SJSA1 (cell line): ENCODE measurements at regions not wholly inside any gene's neighbourhood (a gene's known extent, or its start where the extent isn't known, plus 50 kb on each side); places are given as distances from the start of the nearest gene placed in this dataset.

Source experiments
- DNase-seq, 2 experiments: peaks; one replicate each; pipeline ENCODE4 v3.0.0-alpha.2; 2015 to 2020; ENCODE audit warnings: low spot score in 2 of 2, low read depth in 1 of 2
- H3K27ac ChIP-seq: fragments of 250-450 bp; sonication (Bioruptor Pico); 2 replicates; pipeline ENCODE4 v1.5.1; 2020; ENCODE audit warnings: mild to moderate bottlenecking, moderate library complexity
- H3K27me3 ChIP-seq: fragments of 250-450 bp; sonication (Bioruptor Pico); replicated peaks from 2 replicates; pipeline ENCODE4 v1.5.1; 2020; ENCODE audit warnings: mild to moderate bottlenecking, moderate library complexity
- H3K36me3 ChIP-seq: fragments of 250-450 bp; sonication (Bioruptor Pico); 2 replicates; pipeline ENCODE4 v1.5.1; 2020; ENCODE audit warnings: mild to moderate bottlenecking
- H3K4me1 ChIP-seq: fragments of 250-450 bp; sonication (Bioruptor Pico); replicated peaks from 2 replicates; pipeline ENCODE4 v1.6.1; 2021; ENCODE audit warnings: mild to moderate bottlenecking
- H3K4me3 ChIP-seq: fragments of 250-450 bp; sonication (Bioruptor Pico); 2 replicates; pipeline ENCODE4 v1.5.1; 2020; ENCODE audit warnings: mild to moderate bottlenecking
- H3K9me3 ChIP-seq: fragments of 250-450 bp; sonication (Bioruptor Pico); replicated peaks from 2 replicates; pipeline ENCODE4 v1.5.1; 2020; ENCODE audit warnings: mild to moderate bottlenecking

DNA sequence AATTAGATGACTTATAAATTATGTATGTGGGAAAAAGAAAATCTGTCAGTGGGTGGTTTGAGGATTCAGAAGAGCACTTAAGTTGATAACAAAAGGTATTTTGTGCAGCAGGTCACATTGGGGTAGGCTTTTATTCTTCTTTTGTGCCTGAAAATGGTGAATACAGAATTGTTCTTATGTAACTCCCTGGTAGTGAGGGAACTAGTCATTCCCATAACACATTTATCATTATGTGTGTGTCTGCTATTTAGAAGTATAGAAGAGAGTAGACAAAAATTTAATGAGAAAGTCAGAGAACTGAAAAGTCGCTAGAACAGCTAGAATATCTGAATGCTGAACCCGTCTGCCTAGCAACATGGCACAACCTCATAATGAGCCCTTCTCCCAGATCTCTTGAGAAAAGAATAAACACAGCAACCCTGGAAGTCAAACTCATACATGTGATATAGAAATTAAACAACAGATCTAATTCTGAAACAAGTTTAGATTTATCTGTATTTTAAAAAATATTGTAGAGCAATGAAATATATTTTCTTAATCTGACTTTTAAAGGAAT lies 111.8 kb upstream of the EDNRB start:
- DNase-seq, result no peak
- Histone ChIP-seq H3K36me3 (no peaks in the 10 kb centered on the region), H3K4me1 (no peaks in the 10 kb centered on the region), H3K4me3 (no peak overlapping the region), H3K27me3 (no peaks in the 10 kb centered on the region), H3K27ac (no peak overlapping the region), H3K9me3 (no peaks in the 10 kb centered on the region; the same call in 1 of the 2 replicates)

DNA sequence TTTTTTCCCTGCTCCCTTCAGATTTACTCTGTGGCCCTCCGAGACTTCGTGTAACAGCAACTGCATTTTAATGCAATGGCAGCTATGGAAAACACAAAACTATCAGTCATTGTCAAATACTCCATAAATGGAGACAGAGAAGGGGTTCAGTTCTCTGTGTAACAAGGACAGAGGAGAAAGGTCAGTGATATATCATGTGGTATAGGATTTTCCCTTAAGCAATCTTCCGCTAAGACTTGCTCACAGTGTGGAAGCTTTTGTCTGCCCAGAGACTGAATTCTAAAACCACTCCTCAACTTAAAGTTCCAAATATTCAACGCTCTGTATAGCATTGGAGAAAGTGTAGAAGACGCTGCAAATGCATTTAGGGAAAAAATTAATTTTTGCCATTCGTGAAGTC lies 111.3 kb upstream of the EDNRB start:
- DNase-seq, result no peak
- Histone ChIP-seq H3K9me3 (no peaks in the 10 kb centered on the region; the same call in 1 of the 2 replicates), H3K27ac (no peak overlapping the region), H3K27me3 (no peaks in the 10 kb centered on the region), H3K36me3 (no peaks in the 10 kb centered on the region), H3K4me1 (no peaks in the 10 kb centered on the region), H3K4me3 (no peak overlapping the region)

DNA sequence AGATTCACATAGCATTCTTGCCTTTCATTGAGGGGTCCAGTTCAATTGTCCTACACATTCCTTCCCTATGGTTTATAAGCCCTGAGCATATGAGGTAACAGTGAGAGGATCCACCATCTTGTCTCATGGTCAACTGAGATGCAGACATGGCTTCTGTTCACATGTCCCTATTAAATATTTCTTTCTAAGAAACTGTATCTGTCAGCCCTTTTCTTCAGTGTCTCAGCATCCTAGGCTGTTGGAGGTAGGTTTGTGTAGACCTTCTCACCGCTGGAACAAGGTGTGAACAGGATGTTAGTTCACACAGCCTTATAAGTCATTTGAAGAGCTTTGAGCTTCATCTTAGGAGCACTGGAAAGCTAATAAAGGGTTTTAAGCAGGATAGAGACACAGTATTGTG lies 110.3 kb upstream of the EDNRB start:
- no peaks in the 10 kb centered on the region for H3K36me3 ChIP-seq
- H3K4me3 ChIP-seq, result no peak overlapping the region
- H3K27ac ChIP-seq, result no peak overlapping the region
- no peaks in the 10 kb centered on the region for H3K27me3 ChIP-seq
- no peaks in the 10 kb centered on the region; the same call in 1 of the 2 replicates for H3K9me3 ChIP-seq
- no peaks in the 10 kb centered on the region for H3K4me1 ChIP-seq
- no peak for DNase-seq

DNA sequence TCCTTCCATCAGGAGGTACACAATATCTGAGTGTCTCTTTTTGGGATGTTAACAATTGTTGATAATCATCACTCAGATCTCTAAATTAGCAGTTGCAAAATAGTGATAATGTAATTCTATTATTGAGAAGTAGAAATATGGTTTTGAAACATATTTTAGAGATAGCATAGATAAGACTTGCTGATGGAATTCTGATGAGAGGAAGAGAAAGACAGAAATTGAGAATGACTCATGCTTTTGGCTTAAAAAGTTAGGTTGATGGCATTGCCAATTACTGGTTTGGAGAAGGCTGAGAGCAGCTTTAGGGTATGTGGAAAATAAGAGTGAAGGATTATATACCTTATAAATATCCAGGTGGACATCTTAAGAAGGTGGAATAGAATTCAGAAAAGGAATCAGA lies 106.4 kb upstream of the EDNRB start:
- no peak overlapping the region for H3K27ac ChIP-seq
- H3K27me3 ChIP-seq, result no peaks in the 10 kb centered on the region
- H3K36me3 ChIP-seq, result no peaks in the 10 kb centered on the region
- no peaks in the 10 kb centered on the region; the same call in 1 of the 2 replicates for H3K9me3 ChIP-seq
- H3K4me1 ChIP-seq, result peaks cover 8% of the 10 kb centered on the region
- DNase-seq, result no peak
- H3K4me3 ChIP-seq, result no peak overlapping the region

DNA sequence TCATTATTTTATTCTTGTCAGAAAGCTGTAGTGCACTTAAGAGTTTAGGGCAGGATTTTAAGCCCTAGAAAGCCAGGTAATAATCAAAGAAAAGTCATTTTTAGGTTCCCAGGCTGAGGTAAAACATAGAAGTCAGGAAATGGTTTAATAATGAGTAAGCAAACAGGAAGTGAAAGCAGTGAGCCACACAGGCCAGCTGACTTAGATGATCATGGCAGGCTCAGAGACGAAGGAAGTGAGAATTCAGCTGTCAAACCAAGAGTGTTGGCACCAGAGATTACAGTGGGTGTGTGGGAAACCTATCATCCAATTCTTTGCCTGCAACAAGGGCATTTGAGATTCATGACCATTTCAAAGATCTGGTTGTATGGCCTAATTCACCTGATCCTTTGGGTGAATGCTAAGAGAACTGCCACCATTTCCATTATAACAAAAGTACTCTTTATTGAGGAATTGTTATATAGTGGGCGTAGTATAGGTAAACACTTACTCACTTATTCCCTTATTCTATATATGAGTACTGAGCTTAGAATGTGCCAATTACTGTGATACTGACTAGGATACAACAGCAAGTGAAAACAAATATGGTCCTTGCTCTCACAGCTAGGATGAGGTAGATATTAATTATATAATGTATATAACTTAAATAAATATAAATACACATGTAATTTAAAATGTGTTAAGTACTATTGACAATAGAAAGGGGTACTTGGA lies 103.7 kb upstream of the EDNRB start:
- Histone ChIP-seq H3K9me3 (no peaks in the 10 kb centered on the region), H3K4me1 (peaks cover 8% of the 10 kb centered on the region), H3K36me3 (no peaks in the 10 kb centered on the region), H3K4me3 (no peak overlapping the region), H3K27me3 (no peaks in the 10 kb centered on the region), H3K27ac (peak overlapping the region; percentile 42)
- peak in 1 of 2 experiments; percentile 32 for DNase-seq

DNA sequence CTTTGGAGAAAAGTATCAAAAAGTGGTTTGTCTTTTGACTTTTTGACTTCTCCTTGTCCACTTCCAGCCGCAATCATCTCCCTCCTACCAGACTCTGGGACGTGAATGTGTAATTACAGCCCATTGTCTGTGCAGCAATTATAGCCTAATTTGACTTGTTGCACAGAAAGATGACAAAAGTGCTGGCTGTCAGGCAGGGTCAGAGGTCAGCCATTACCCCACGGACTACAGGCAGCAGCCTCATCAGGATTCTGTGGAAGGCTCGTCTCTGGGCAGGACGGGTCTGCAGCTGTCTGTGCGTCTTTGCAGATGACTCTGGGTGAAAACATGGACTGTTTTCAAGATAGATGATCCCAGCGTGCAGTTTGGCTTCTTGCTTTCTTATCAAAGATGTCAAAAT lies 102.2 kb upstream of the EDNRB start:
- H3K9me3 ChIP-seq, result no peaks in the 10 kb centered on the region
- peaks cover 8% of the 10 kb centered on the region for H3K4me1 ChIP-seq
- H3K27ac ChIP-seq, result no peak overlapping the region
- H3K4me3 ChIP-seq, result no peak overlapping the region
- H3K36me3 ChIP-seq, result no peaks in the 10 kb centered on the region
- H3K27me3 ChIP-seq, result no peaks in the 10 kb centered on the region
- DNase-seq, result no peak

DNA sequence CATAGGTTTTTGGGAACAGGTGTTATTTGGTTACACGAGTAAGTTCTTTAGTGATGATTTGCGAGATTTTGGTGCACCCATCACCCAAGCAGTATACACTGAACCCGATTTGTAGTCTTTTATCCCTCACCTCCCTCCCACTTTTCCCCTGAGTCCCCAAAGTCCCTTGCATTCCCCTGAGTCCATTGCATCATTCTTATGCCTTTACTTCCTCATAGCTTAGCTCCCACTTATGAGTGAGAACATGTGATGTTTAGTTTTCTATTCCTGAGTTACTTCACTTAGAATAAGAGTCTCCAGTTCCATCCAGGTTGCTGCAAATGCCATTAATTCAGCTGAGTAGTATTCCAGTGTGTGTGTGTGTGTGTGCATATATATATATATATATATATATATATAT lies 97.2 kb upstream of the EDNRB start:
- no peaks in the 10 kb centered on the region for H3K36me3 ChIP-seq
- DNase-seq, result no peak
- H3K27me3 ChIP-seq, result no peaks in the 10 kb centered on the region
- no peak overlapping the region for H3K27ac ChIP-seq
- H3K4me3 ChIP-seq, result no peak overlapping the region
- no peaks in the 10 kb centered on the region for H3K4me1 ChIP-seq
- H3K9me3 ChIP-seq, result no peaks in the 10 kb centered on the region

DNA sequence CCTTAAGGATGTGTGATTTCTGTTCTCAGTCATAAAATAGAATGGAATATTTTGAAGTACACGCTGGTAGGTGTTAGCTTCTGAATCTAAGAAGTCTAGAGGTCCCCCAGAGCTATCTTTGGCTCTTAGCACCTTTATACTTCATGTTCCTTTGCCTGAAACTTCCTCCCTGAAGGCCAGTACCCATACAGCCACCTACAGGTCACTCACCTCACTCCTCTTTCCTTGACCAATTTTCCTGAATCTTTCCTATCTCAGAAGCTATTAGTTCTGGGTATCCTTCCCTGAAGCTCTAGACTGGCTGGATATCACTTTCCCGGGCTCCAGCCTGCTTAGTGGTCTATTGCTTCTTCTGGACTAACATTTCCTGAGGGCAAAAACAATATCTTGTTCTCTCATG lies 93.4 kb upstream of the EDNRB start:
- Histone ChIP-seq H3K9me3 (no peaks in the 10 kb centered on the region), H3K36me3 (no peaks in the 10 kb centered on the region), H3K27ac (no peak overlapping the region), H3K27me3 (no peaks in the 10 kb centered on the region), H3K4me3 (no peak overlapping the region), H3K4me1 (no peaks in the 10 kb centered on the region)
- no peak for DNase-seq

DNA sequence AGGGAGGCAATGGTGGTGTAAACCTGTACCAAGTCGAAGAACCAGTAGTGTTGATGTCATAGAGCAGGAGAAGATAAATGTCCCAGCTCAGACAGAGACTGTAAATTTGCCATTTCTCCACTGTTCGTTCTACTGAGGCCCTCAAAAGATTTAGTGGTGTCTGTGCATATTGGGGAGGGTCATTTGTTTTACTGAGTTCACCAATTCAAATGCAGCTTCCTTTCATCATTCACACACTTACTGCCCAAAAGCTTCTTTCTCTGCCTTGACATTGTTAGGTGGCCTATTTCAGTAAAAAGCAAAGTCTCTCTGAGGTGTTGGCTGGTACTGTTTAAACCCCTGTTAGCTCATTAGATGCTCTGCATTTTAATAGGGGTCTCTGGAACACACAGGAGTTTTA lies 86.2 kb upstream of the EDNRB start:
- Histone ChIP-seq H3K4me3 (no peak overlapping the region), H3K9me3 (no peaks in the 10 kb centered on the region), H3K36me3 (no peaks in the 10 kb centered on the region), H3K27ac (no peak overlapping the region), H3K27me3 (no peaks in the 10 kb centered on the region), H3K4me1 (no peaks in the 10 kb centered on the region)
- no peak for DNase-seq

DNA sequence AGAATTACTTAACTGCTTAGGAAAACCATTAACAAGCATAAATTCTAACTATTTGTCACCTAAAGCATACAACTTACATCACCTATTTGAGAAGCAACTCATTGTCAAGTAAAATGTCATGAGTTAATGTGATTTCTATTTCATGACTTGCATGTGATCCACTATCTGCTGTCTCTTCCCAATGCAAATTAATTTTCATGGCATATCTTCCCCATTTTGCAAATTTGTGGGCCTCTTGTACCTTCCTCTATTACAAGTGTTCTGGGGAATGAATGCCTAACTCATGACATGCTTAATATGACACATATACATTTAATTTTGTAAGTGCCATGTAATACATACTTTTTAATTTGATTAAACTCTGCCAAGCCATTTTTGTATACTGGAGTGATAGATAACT lies 81.1 kb upstream of the EDNRB start:
- Histone ChIP-seq H3K27me3 (no peaks in the 10 kb centered on the region; the same call in 1 of the 2 replicates), H3K27ac (no peak overlapping the region), H3K4me1 (no peaks in the 10 kb centered on the region), H3K9me3 (no peaks in the 10 kb centered on the region), H3K4me3 (no peak overlapping the region), H3K36me3 (no peaks in the 10 kb centered on the region)
- no peak for DNase-seq

DNA sequence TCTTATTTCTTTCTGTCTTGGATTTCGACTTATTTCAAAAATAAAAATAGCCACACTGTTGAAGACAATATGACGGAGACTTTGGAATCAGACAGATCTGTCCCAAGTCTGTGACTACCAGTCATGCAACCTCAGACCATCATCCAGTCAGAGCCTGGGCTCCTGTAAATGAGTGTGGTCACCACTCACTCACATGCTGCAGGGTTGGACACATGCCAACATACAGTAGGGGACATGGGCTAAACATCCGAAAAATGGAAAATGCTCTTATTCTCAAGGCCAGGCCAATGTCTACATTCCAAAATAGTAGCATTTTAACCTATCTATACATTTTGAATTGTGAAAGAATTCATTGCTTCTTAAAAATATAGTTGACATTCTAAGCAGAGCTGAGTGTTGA lies 75.5 kb upstream of the EDNRB start:
- no peak overlapping the region for H3K4me3 ChIP-seq
- no peak for DNase-seq
- no peaks in the 10 kb centered on the region for H3K9me3 ChIP-seq

DNA sequence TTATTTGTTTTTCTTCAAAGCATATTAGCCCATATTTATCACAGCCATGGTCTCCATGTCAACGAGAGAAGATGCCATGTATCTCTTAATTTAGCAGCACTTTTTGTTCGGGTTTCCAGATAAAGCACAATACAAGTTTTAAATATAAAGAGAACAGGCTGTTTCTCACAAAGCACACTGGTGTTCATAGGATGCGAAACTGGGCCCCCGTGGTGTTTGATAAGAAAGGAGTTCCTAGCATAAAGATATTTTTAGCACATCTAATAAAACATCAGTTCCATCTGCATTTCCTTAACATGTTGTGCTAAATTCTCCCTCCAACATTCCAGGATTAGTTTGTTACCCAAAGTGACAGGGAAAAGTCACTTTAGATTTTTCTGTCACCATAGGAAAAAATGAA lies 72.4 kb upstream of the EDNRB start:
- peaks cover 4% of the 10 kb centered on the region for H3K27me3 ChIP-seq
- H3K9me3 ChIP-seq, result no peaks in the 10 kb centered on the region
- H3K4me3 ChIP-seq, result no peak overlapping the region
- no peaks in the 10 kb centered on the region for H3K4me1 ChIP-seq
- DNase-seq, result no peak
- no peak overlapping the region for H3K27ac ChIP-seq
- no peaks in the 10 kb centered on the region for H3K36me3 ChIP-seq

More for the DNA sequence above, 75.5 kb upstream of the EDNRB start:
- Histone ChIP-seq H3K36me3 (no peaks in the 10 kb centered on the region), H3K27ac (no peak overlapping the region), H3K27me3 (no peaks in the 10 kb centered on the region; the same call in none of the 2 replicates), H3K4me1 (no peaks in the 10 kb centered on the region)

DNA sequence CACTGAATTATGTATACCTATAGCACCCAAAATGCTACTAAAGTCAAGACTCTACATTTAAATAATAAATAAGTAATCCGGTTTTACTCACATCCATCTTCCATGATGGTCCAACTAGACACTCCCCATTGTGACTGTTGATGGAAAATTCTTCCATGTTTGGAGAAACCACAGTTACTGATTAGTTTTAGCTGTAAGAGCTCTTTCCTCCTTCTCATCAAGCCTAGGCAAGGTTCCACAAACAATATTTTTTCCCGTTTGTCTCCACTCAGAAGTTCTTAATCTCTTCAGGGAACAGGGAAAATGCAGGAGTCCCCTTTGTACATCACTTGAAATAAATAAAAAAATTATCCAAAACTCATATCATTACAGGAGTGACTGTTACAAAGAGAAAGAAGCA lies 70.7 kb upstream of the EDNRB start:
- Histone ChIP-seq H3K4me1 (no peaks in the 10 kb centered on the region), H3K9me3 (no peaks in the 10 kb centered on the region), H3K27ac (no peak overlapping the region), H3K4me3 (no peak overlapping the region), H3K27me3 (peaks cover 4% of the 10 kb centered on the region), H3K36me3 (no peaks in the 10 kb centered on the region)
- no peak for DNase-seq

DNA sequence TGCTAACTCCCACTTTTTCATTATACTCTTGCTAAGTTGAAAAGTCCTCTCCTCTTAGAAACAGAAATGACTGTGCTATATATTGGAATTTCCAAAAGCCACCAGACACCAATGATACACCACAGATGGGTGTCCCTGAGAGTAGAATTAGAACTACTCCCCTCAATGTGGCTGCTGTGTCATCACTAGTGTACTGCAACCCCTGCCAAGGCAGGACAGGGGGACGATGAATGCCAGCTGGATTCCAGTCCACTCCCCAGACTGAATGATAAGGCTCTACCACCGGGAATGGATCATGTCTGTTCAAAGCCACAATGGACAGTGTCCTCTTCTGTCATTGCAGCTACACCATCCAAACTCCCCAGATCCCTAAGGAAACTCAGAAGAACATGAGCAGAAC lies 69.7 kb upstream of the EDNRB start:
- Histone ChIP-seq H3K9me3 (no peaks in the 10 kb centered on the region), H3K4me1 (peaks cover 9% of the 10 kb centered on the region), H3K36me3 (no peaks in the 10 kb centered on the region), H3K4me3 (no peak overlapping the region), H3K27me3 (peaks cover 4% of the 10 kb centered on the region), H3K27ac (no peak overlapping the region)
- no peak for DNase-seq

DNA sequence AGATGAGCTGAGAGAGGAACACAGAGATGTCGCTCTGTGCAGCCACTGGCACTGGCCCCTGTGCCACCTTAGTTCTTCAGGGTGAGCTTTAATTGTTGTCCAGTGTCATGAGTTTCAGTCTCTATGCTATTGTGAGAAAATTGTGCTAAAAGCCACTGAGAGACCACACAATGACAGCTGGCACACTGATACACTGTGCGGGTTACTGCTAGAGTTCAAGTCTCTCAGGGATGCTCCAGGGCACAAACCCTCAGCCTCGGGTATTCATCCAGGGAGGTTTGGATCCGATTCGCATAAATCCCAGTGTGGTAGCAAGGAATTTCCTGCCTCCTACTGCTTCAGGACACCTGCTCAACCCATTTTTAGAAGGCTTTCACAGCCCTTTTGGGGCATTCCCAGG lies 68.1 kb upstream of the EDNRB start:
- Histone ChIP-seq H3K27me3 (peaks cover 4% of the 10 kb centered on the region), H3K36me3 (no peaks in the 10 kb centered on the region), H3K9me3 (no peaks in the 10 kb centered on the region), H3K27ac (no peak overlapping the region), H3K4me3 (no peak overlapping the region), H3K4me1 (peaks cover 9% of the 10 kb centered on the region)
- DNase-seq, result no peak
